Stomach (tissue), 4 donors: ENCODE measurements at regions not wholly inside any gene's neighbourhood (a gene's known extent, or its start where the extent isn't known, plus 50 kb on each side); places are given as distances from the start of the nearest gene placed in this dataset.

ENCODE experiments used
- EP300 ChIP-seq: sonication (generic); formaldehyde crosslinking; IDR thresholded peaks from one replicate; pipeline ENCODE4 v1.6.1; 2017; ENCODE audit warnings: antibody characterized with exemption
- POLR2A ChIP-seq, 4 donors: fragments of 450-650 bp; IDR thresholded peaks; one replicate each; pipeline ENCODE4 v1.6.1; 2016; ENCODE audit warnings: antibody characterized with exemption in 4 of 4, control low read depth in 2 of 4, mild to moderate bottlenecking in 1 of 4, moderate library complexity in 1 of 4
- POLR2AphosphoS5 ChIP-seq, 3 donors: sonication (generic); formaldehyde crosslinking; IDR thresholded peaks; one replicate each; pipeline ENCODE4 v1.6.1; 2016; ENCODE audit warnings: antibody characterized with exemption in 3 of 3
- TF ChIP-seq, protein P1 (sequence below), 7 experiments: fragments of 450-650 bp in 4 of 7; fragments of 200-600 bp in 3 of 7; sonication (generic) in 3 of 7; IDR thresholded peaks; one replicate each; pipeline ENCODE4 v1.5.1; 2016 to 2019; ENCODE audit warnings: antibody characterized with exemption in 7 of 7, control low read depth in 2 of 7, mild to moderate bottlenecking in 1 of 7

- no peak for TF ChIP-seq POLR2AphosphoS5 (IDR thresholded peaks at IDR 0.05)
- TF ChIP-seq, protein P1, sequence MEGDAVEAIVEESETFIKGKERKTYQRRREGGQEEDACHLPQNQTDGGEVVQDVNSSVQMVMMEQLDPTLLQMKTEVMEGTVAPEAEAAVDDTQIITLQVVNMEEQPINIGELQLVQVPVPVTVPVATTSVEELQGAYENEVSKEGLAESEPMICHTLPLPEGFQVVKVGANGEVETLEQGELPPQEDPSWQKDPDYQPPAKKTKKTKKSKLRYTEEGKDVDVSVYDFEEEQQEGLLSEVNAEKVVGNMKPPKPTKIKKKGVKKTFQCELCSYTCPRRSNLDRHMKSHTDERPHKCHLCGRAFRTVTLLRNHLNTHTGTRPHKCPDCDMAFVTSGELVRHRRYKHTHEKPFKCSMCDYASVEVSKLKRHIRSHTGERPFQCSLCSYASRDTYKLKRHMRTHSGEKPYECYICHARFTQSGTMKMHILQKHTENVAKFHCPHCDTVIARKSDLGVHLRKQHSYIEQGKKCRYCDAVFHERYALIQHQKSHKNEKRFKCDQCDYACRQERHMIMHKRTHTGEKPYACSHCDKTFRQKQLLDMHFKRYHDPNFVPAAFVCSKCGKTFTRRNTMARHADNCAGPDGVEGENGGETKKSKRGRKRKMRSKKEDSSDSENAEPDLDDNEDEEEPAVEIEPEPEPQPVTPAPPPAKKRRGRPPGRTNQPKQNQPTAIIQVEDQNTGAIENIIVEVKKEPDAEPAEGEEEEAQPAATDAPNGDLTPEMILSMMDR (IDR thresholded peaks at IDR 0.05): no peak
- TF ChIP-seq POLR2A (IDR thresholded peaks at IDR 0.05): no peak
- no peak for TF ChIP-seq EP300
These were observed 106.5 kb downstream of the RPS24 start for GRCh38 chr10:78140066-78140630.
